CD4-positive, alpha-beta T cell treated with Interferon gamma for 1 hour (primary cell): ENCODE measurements at regions not wholly inside any gene's neighbourhood (a gene's known extent, or its start where the extent isn't known, plus 50 kb on each side); places are given as distances from the start of the nearest gene placed in this dataset.

Experiments used
- DNase-seq: peaks from one replicate; pipeline ENCODE4 v3.0.0-alpha.2; 2020

GRCh38 chr22:48138427-48138826 is 1376.0 kb downstream of the TBC1D22A start:
- no peak for DNase-seq

- DNase-seq: no peak
Measured at GRCh38 chr22:48137640-48138039, 1375.2 kb downstream of the TBC1D22A start.

GRCh38 chr22:48135592-48135991 is 1373.1 kb downstream of the TBC1D22A start:
- no peak for DNase-seq

DNA sequence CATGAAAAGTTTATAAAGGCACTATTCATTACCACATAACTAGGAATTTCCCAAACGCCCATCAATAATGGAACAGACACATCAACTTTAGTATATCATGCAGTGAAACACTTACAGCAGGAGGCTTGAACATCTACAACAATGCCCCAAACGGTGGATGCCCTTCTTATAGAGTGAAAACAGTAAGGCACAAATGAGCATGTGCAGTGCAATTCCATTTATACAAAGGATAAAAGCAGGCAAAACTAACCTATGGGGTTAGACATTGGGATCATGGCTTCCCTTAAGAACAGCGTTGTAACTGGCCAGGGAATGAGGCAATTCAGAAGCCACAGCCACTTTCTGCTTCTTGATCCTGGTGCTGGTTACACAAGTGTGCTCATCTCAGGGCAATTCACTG is 1363.0 kb downstream of the TBC1D22A start:
- DNase-seq: no peak

GRCh38 chr22:48121984-48122383 is 1359.5 kb downstream of the TBC1D22A start:
- DNase-seq: no peak

DNA sequence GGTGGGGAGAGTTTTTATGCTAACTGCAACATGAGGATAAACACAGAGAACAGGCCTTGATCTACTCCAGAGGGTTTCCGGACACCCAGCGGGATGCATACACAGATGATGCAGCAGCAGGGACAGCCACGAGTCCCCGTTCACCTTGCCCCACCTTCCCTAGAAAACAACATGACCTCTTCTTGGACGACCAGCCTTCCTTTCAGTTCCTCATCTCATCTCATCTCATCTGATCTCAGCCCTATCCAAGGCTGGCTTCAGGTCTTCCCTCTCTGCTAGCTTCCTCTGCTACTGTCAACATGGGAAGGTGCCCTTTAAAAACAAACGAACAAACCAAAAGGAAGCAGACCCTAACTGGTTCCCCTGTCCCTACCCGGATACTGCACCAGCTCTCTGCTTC is 1356.2 kb downstream of the TBC1D22A start:
- no peak for DNase-seq

- no peak for DNase-seq
Measured at GRCh38 chr22:48116871-48117270, 1354.4 kb downstream of the TBC1D22A start.

DNA sequence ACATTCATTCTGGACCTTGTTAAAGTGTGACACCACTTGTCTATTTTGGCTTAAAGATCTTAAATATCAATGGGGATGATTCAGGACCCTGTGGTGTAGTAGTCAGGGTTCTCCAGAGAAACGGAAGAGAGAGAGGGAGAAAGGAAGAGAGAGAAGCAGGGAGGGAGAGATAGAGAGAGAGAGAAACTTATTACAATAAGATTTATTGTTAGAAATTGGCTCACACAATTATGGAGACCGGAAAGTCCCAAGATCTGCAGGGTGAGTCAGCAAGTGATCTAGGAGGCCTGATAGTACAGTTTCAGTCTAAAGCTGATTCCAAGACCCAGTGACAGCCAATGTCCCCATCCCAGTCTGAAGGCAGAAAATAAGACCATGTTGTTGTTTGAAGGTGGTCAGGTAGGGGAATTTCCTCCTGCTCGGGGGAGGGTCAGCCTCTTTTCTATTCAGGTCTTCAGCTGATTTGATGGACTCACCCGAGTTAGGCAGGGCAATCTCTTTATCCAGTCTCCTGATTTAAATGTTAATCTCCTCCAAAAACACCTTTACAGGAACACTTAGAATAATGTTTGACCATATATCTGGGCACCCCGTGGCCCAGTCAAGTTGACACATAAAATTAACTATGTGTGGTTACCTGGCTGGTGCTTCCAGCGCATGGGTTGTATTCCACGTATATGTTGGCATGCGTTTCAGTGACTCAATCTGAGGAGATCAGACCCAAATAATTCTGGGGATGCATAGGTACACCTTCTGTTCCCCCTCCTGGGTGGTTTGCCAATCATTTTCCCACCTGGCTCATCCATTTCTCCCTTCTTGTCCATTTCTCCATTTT is 1350.5 kb downstream of the TBC1D22A start:
- DNase-seq: no peak

DNA sequence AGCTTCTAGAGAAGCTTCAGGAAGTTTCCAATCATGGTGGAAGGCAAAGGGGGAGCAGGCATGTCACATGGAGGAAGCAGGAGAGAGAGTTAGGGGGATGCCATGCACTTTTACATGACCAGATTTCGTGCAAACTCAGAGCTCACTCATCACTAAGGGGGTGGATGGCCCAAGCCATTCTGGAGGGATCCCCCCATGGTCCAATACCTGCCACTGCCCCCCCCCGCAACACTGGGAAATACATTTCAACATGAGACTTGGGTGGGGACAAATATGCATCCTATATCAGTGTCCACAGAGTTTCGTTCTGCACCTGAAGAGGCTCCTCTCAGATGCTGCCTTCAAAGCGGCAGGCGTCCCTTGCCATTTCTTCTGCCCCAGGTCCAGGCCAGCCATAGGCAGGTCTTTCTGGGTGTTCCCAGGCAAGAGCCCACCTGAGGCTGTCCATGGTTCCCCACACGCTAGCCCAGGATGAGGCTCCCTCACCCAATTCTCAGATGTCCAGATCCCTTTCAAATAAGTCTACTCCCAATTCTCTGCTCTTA is 1344.3 kb downstream of the TBC1D22A start:
- no peak for DNase-seq

- no peak for DNase-seq
Measured at GRCh38 chr22:48106215-48106614, 1343.8 kb downstream of the TBC1D22A start.

GRCh38 chr22:48105259-48105658 is 1342.8 kb downstream of the TBC1D22A start:
- DNase-seq: no peak

DNA sequence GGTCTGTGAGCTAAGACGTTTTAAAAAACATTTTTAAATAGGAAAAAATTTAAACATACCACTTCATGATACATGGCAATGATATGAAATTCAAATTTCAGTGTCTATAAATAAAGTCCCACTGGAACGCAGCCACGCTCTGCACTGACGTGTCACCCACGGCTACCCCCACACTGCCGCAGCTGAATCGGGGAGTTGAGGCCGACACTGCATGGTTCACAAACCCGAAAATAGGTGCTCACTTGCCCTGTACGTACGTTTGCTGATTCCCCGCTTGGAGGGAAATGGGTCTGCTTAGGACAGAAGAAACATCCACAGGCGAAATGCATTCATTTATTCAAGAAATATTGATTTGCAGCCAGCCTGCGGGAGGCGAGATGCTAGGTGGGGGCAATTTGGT is 1342.3 kb downstream of the TBC1D22A start:
- DNase-seq: no peak

DNA sequence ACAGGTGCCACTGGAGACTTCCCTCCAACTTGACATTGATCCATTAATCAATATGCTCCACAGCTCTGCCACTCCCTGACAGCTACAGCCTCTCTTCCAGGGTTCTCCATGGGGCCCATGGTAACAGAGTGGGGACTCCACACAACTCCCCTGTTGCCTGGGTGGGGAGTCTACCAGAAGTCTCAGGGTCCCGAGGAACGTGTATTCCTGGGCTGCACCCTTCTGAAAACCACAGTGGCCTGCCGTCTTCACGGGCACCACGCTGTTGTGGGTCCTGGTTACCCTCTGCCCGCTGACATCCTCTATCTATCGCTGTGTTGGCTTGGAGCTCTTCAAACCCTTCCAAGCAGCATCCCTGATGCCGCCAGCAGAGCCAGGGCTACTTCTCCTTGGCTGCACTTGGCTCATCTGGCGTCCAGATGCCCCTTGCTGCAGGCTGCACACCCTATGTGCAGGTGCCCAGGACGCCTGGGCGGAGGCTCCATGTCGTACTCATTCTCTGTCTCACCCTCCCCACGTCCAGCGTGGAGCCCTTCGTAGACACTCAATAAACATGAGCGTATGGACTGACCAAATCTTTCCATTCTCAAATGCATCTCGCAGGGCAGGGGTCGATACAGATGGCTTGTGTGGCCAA is 1341.8 kb downstream of the TBC1D22A start:
- DNase-seq: no peak

DNA sequence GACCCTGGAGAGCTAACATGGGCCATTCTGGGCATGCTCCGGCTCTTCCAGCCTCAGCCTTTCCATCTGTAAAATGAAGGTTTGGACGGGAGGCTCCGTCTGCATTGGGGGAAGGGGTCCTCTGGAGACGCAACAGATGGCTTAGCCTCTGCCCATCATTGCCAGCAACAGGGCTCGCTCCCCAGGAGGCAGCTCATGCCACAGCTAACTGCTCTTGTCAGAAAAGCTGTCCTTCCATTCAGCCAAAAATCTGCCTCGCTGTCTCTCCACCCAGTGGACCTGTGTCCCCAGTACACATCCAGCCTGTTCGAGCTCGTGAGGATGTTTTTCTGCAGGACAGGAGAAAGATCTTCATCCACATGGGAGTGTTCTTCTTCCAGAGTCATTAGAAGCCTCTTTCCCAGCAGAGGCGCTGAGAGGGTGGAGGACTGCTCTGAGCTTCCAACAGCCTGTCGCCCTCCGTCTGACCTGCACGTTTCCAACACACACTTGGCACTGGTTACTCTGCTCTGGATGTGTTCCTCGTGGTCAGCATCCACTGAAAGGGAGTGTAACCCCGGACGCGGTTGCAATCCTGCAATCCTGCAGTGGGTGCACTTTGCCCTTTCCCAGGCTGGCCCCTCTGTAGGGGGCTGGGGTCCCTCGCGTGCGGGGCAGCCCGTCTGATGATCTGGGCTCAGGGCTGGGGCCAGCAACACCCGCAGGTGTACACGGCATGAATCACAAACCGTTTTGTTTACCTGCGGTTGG is 1340.9 kb downstream of the TBC1D22A start:
- DNase-seq: no peak

GRCh38 chr22:48102581-48102980 is 1340.1 kb downstream of the TBC1D22A start:
- DNase-seq: no peak

DNA sequence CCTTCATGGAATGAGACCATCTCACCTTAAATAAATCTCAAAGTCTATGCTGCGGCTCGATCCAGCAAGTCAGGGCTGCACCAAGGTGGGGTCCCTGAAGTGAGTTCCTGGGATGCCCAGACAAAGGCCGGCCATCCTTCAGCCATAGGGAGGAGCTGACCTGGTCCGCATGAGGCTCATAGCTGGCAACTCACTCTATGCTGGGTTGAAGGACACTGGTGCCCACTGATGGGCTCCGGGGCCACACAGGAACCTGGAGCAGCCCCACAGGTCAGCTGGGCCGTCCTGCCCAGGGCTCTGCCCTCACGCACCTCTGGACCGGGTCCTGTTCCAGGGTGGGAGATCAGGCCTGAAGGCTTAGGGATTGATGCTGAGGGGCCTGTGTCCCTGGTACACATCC is 1339.3 kb downstream of the TBC1D22A start:
- no peak for DNase-seq

DNA sequence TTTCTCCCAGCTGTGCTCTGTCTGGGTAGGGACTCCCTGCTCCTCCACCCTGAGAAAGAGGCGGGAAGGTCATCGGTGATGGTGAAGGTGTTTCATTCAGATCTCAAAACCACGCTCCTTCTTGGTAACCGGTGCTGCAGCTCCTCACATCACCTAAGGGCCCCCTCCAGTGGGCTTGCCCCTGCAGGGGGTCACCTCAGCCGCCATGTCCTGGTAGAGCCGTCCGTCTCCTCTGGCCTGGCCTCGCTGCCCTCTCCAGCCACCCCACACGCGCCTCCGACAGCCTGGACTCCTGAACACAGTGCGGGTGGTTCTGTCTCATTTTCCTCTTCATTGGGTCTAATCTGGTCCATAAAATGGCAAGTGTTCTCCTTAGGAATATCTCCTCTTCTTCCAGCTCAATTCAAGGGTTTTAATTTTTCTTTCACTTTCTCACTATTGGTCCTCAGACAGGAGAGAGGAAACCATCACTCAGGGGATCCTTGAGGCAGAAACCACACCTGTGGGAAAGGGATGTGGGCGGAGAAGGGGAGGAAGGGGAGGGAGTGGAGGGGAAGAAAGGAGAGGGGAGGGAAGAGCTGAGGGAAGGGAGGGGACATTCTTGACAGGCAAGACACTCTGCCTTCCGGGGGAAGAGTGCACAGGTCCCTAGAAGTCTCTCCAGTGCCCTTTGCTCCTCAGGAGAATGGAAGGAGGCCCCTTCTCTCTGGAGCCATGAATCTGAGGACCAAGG is 1338.4 kb downstream of the TBC1D22A start:
- no peak for DNase-seq

DNA sequence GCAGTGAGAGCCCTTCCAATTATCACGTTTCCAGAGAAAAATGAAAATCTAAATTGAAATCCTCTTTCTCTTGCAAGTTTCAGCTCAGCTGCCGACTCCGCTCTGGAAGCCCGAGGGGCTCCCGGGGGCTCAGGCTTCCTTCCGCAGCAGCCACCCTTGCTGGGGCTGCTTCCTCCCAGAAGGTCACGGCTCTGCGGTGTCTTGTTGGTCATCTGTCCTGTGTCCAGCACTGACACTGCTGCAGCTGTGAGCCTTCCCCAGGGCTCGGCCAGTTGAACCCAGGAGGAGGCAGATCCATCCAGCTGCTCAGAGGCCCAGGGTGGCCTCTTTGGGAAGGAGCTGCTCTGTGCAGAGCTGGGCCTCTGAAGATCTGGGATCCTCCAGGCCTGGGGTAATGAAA is 1337.2 kb downstream of the TBC1D22A start:
- DNase-seq: no peak

- no peak for DNase-seq
Measured at GRCh38 chr22:48099251-48099650, 1336.8 kb downstream of the TBC1D22A start.

DNA sequence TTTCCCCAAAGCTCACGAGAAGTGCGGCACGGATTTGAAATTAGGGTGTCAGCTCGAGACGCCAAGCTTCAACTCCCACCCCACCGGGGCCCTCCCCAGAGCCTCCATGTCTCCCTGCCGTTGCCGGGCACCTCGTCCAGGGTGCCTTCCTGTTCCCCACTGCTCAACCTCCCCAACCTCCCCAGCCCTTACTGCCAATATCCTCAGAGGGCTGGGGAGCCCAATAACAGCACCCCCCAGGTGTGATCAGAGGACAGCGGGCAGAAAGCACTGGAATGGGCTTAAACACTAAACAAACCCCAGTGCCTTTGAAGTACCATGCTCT is 1336.4 kb downstream of the TBC1D22A start:
- DNase-seq: no peak

- peak; percentile 54 for DNase-seq
Measured at GRCh38 chr22:48098243-48098920, 1335.9 kb downstream of the TBC1D22A start.

DNA sequence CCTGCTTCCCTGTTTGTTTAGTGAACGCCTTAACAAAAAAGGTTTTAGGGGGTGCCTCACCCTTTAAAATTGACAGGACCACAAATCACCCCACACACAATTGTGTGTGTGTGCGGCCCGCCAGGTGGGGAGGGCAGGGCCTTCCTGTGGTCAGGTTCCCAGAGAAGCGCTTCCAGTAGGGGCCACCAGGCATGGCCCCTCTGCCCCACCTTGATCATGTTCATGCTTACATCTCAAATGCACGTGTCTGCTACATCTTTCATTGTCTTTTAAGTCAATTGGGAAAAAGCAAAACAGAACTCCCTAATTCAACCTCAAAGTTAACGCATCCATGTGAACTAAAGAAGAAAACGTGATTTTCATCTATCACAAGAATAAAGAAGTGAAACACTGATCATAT is 1335.3 kb downstream of the TBC1D22A start:
- DNase-seq: no peak
